ENCODE measurements at regions not wholly inside any gene's neighbourhood (a gene's known extent, or its start where the extent isn't known, plus 50 kb on each side); places are given as distances from the start of the nearest gene placed in this dataset.

- DNase-seq (ENCODE audit: low read depth in 1 of 2, low spot score in 1 of 2): no peak
Measured at GRCh38 chr19:32091241-32091640, 254.2 kb upstream of the ZNF507 start.

- DNase-seq (ENCODE audit: low read depth in 1 of 2, low spot score in 1 of 2): no peak
Measured at GRCh38 chr19:32097011-32097410, 248.4 kb upstream of the ZNF507 start.

GRCh38 chr19:32097620-32098019, 247.8 kb upstream of the ZNF507 start:
- no peak for DNase-seq (ENCODE audit: low read depth in 1 of 2, low spot score in 1 of 2)

GRCh38 chr19:32098968-32099367, 246.4 kb upstream of the ZNF507 start:
- DNase-seq (ENCODE audit: low read depth in 1 of 2, low spot score in 1 of 2): no peak

GRCh38 chr19:32101206-32101605, 244.2 kb upstream of the ZNF507 start:
- DNase-seq (ENCODE audit: low read depth in 1 of 2, low spot score in 1 of 2): no peak

GRCh38 chr19:32103541-32103940, 241.9 kb upstream of the ZNF507 start:
- DNase-seq (ENCODE audit: low read depth in 1 of 2, low spot score in 1 of 2): no peak

GRCh38 chr19:32104153-32104849, 241.1 kb upstream of the ZNF507 start:
- no peak for DNase-seq (ENCODE audit: low read depth in 1 of 2, low spot score in 1 of 2)

- DNase-seq (ENCODE audit: low read depth in 1 of 2, low spot score in 1 of 2): no peak
Measured at GRCh38 chr19:32104850-32105235, 240.6 kb upstream of the ZNF507 start.

GRCh38 chr19:32105527-32106310, 239.7 kb upstream of the ZNF507 start:
- no peak for DNase-seq (ENCODE audit: low read depth in 1 of 2, low spot score in 1 of 2)

GRCh38 chr19:32122258-32122657, 223.2 kb upstream of the ZNF507 start:
- DNase-seq (ENCODE audit: low read depth in 1 of 2, low spot score in 1 of 2): no peak

- DNase-seq (ENCODE audit: low read depth in 1 of 2, low spot score in 1 of 2): no peak
Measured at GRCh38 chr19:32123355-32123940, 222.0 kb upstream of the ZNF507 start.

GRCh38 chr19:32124585-32124984, 220.8 kb upstream of the ZNF507 start:
- no peak for DNase-seq (ENCODE audit: low read depth in 1 of 2, low spot score in 1 of 2)

GRCh38 chr19:32129141-32129540, 216.3 kb upstream of the ZNF507 start:
- DNase-seq (ENCODE audit: low read depth in 1 of 2, low spot score in 1 of 2): no peak

- DNase-seq (ENCODE audit: low read depth in 1 of 2, low spot score in 1 of 2): no peak
Measured at GRCh38 chr19:32130332-32130731, 215.1 kb upstream of the ZNF507 start.

- no peak for DNase-seq (ENCODE audit: low read depth in 1 of 2, low spot score in 1 of 2)
Measured at GRCh38 chr19:32131005-32131404, 214.4 kb upstream of the ZNF507 start.

GRCh38 chr19:32138416-32138815, 207.0 kb upstream of the ZNF507 start:
- DNase-seq (ENCODE audit: low read depth in 1 of 2, low spot score in 1 of 2): no peak

GRCh38 chr19:32141840-32142511, 203.4 kb upstream of the ZNF507 start:
- DNase-seq (ENCODE audit: low read depth in 1 of 2, low spot score in 1 of 2): no peak

GRCh38 chr19:32146664-32147063, 198.7 kb upstream of the ZNF507 start:
- no peak for DNase-seq (ENCODE audit: low read depth in 1 of 2, low spot score in 1 of 2)

- DNase-seq (ENCODE audit: low read depth in 1 of 2, low spot score in 1 of 2): no peak
Measured at GRCh38 chr19:32150605-32151004, 194.8 kb upstream of the ZNF507 start.

GRCh38 chr19:32154418-32154817, 191.0 kb upstream of the ZNF507 start:
- no peak for DNase-seq (ENCODE audit: low read depth in 1 of 2, low spot score in 1 of 2)

- DNase-seq (ENCODE audit: low read depth in 1 of 2, low spot score in 1 of 2): no peak
Measured at GRCh38 chr19:32164384-32164992, 180.9 kb upstream of the ZNF507 start.

Measured in stimulated activated CD4-positive, alpha-beta T cell treated with anti-CD3 and anti-CD28 coated beads, Interleukin-15, amount 100 ng/mL, for 1 hour (primary cell).